22Rv1 (cell line): ENCODE measurements at regions not wholly inside any gene's neighbourhood (a gene's known extent, or its start where the extent isn't known, plus 50 kb on each side); places are given as distances from the start of the nearest gene placed in this dataset.

Experiments used
- CTCF ChIP-seq: fragments of 450-650 bp; IDR thresholded peaks from 2 replicates; pipeline ENCODE4 v1.5.1; 2017; ENCODE audit warnings: mild to moderate bottlenecking
- ZFX ChIP-seq: fragments of 450-650 bp; IDR thresholded peaks from 2 replicates; pipeline ENCODE4 v1.6.1; 2017; ENCODE audit warnings: antibody characterized with exemption, borderline replicate concordance

- no peak for TF ChIP-seq CTCF
- no peak for TF ChIP-seq ZFX
Measured at GRCh38 chrX:128714425-128714824, 662.2 kb upstream of the ACTRT1 start.
